DOHH2 (cell line): ENCODE measurements at regions not wholly inside any gene's neighbourhood (a gene's known extent, or its start where the extent isn't known, plus 50 kb on each side); places are given as distances from the start of the nearest gene placed in this dataset.

Experiments used
- H3F3A ChIP-seq: fragments of 200-600 bp; sonication (generic), shearing (Covaris generic); 2 replicates; pipeline ENCODE4 v1.6.0; 2016; ENCODE audit warnings: antibody characterized with exemption, mild to moderate bottlenecking; ENCODE audit not compliant: control insufficient read depth, insufficient read depth
- H3K27ac ChIP-seq: fragments of 200-600 bp; sonication (generic); 2 replicates; pipeline ENCODE4 v1.5.1; 2014; ENCODE audit warnings: low read depth, mild to moderate bottlenecking, low read length, moderate library complexity
- H3K27me3 ChIP-seq: fragments of 200-600 bp; sonication (generic); 2 replicates; pipeline ENCODE4 v1.6.1; 2014; ENCODE audit warnings: mild to moderate bottlenecking, low read length, mixed read lengths; ENCODE audit not compliant: control insufficient read depth
- H3K36me3 ChIP-seq: fragments of 200-600 bp; sonication (generic); 2 replicates; pipeline ENCODE4 v1.6.1; 2014; ENCODE audit warnings: mild to moderate bottlenecking, low read length, moderate library complexity, mixed read lengths; ENCODE audit not compliant: control insufficient read depth
- H3K4me1 ChIP-seq: fragments of 200-600 bp; sonication (generic); 2 replicates; pipeline ENCODE4 v1.6.1; 2014; ENCODE audit warnings: mild to moderate bottlenecking, low read length, mixed read lengths; ENCODE audit not compliant: control insufficient read depth
- H3K4me2 ChIP-seq: fragments of 200-600 bp; sonication (generic); 2 replicates; pipeline ENCODE4 v1.6.0; 2014; ENCODE audit warnings: mild to moderate bottlenecking, low read length, moderate library complexity
- H3K4me3 ChIP-seq: fragments of 200-600 bp; sonication (generic); 2 replicates; pipeline ENCODE4 v1.5.1; 2014; ENCODE audit warnings: mild to moderate bottlenecking, low read length, mixed read lengths
- H3K79me2 ChIP-seq: fragments of 200-600 bp; sonication (generic); 2 replicates; pipeline ENCODE4 v1.6.1; 2014; ENCODE audit warnings: mild to moderate bottlenecking, low read length, mixed read lengths; ENCODE audit not compliant: control insufficient read depth
- H3K9me2 ChIP-seq: fragments of 200-600 bp; sonication (generic); replicated peaks from 2 replicates; pipeline ENCODE4 v1.6.1; 2014; ENCODE audit warnings: mild to moderate bottlenecking, low read length, mixed read lengths; ENCODE audit not compliant: control insufficient read depth
- H3K9me3 ChIP-seq: fragments of 200-600 bp; sonication (generic); 2 replicates; pipeline ENCODE4 v1.6.1; 2014; ENCODE audit warnings: antibody characterized with exemption, low read length, mixed read lengths; ENCODE audit not compliant: control insufficient read depth, insufficient read depth
- H4K20me1 ChIP-seq: fragments of 200-600 bp; sonication (generic); 2 replicates; pipeline ENCODE4 v1.6.0; 2014; ENCODE audit warnings: low read depth, mild to moderate bottlenecking, antibody characterized with exemption, low read length, moderate library complexity; ENCODE audit not compliant: control insufficient read depth, insufficient read depth
- CTCF ChIP-seq: fragments of 200-600 bp; sonication (generic); IDR thresholded peaks from one replicate; pipeline ENCODE4 v1.5.1; 2014; ENCODE audit warnings: antibody characterized with exemption, mild to moderate bottlenecking, low read depth, low read length; ENCODE audit not compliant: poor library complexity, severe bottlenecking
- EZH2phosphoT487 ChIP-seq: fragments of 200-600 bp; sonication (generic); IDR thresholded peaks from 2 replicates; pipeline ENCODE4 v1.6.1; 2017; ENCODE audit warnings: borderline replicate concordance, mild to moderate bottlenecking, antibody characterized with exemption, low read length, moderate library complexity, mixed read lengths

GRCh38 chr1:99534638-99534930, 111.3 kb upstream of the PALMD start:
- no peak overlapping the region for H3K4me2 ChIP-seq
- no peaks in the 10 kb centered on the region for H3K4me1 ChIP-seq

GRCh38 chr1:99535470-99536164, 110.3 kb upstream of the PALMD start:
- Histone ChIP-seq H3K4me1 (no peaks in the 10 kb centered on the region), H3K27me3 (no peaks in the 10 kb centered on the region), H3K4me3 (no peak overlapping the region), H3K4me2 (no peak overlapping the region), H3K36me3 (no peaks in the 10 kb centered on the region), H3K9me3 (no peaks in the 10 kb centered on the region), H3K9me2 (no peaks in the 10 kb centered on the region), H3K27ac (no peak overlapping the region), H4K20me1 (no peaks in the 10 kb centered on the region), H3K79me2 (no peaks in the 10 kb centered on the region), H3F3A (no peaks in the 10 kb centered on the region)
- TF ChIP-seq CTCF (no peak), EZH2phosphoT487 (no peak)

More at GRCh38 chr1:99534638-99534930, 111.3 kb upstream of the PALMD start:
- no peaks in the 10 kb centered on the region for H4K20me1 ChIP-seq
- H3F3A ChIP-seq: no peaks in the 10 kb centered on the region
- no peaks in the 10 kb centered on the region for H3K27me3 ChIP-seq
- H3K4me3 ChIP-seq: no peak overlapping the region
- H3K79me2 ChIP-seq: no peaks in the 10 kb centered on the region
- H3K27ac ChIP-seq: no peak overlapping the region
- no peaks in the 10 kb centered on the region for H3K9me2 ChIP-seq
- TF ChIP-seq EZH2phosphoT487 (no peak), CTCF (no peak)
- H3K36me3 ChIP-seq: no peaks in the 10 kb centered on the region
- no peaks in the 10 kb centered on the region for H3K9me3 ChIP-seq

GRCh38 chr1:99537886-99538617, 107.9 kb upstream of the PALMD start:
- Histone ChIP-seq H3K36me3 (no peaks in the 10 kb centered on the region), H3F3A (no peaks in the 10 kb centered on the region), H4K20me1 (no peaks in the 10 kb centered on the region), H3K27me3 (no peaks in the 10 kb centered on the region), H3K9me2 (no peaks in the 10 kb centered on the region), H3K4me2 (no peak overlapping the region), H3K9me3 (no peaks in the 10 kb centered on the region), H3K4me3 (no peak overlapping the region), H3K27ac (no peak overlapping the region), H3K4me1 (no peaks in the 10 kb centered on the region), H3K79me2 (no peaks in the 10 kb centered on the region)
- no peak for TF ChIP-seq CTCF
- TF ChIP-seq EZH2phosphoT487: no peak
